GM19238 (cell line): ENCODE measurements at regions not wholly inside any gene's neighbourhood (a gene's known extent, or its start where the extent isn't known, plus 50 kb on each side); places are given as distances from the start of the nearest gene placed in this dataset.
"Not testable (repeated sequence)": the region's sequence is repeated elsewhere in the genome, so short reads cannot be mapped to it uniquely, and the experiment has no call there.

Experiments used
- DNase-seq: peaks from one replicate; pipeline ENCODE4 v3.0.0; 2011; ENCODE audit warnings: low spot score; ENCODE audit not compliant: insufficient read length

DNA sequence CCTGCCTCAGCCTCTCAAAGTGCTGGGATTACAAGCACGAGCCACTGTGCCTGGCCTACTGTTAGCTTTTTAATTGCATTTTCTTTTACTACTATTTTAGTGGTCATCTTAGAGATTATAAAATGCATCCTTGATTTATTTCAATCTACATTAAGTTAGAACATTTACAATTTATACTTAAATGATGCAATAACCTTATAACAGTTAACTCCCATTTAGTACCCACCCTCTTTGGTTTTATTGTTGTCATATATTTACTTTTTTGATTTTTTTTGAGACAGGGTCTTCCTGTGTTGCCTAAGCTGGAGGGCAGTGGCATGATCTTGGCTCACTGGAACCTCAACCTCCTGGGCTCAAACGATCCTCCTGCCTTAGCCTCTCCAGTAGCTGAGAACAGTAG, 77.3 kb downstream of the PPCDC start:
- no peak for DNase-seq

DNA sequence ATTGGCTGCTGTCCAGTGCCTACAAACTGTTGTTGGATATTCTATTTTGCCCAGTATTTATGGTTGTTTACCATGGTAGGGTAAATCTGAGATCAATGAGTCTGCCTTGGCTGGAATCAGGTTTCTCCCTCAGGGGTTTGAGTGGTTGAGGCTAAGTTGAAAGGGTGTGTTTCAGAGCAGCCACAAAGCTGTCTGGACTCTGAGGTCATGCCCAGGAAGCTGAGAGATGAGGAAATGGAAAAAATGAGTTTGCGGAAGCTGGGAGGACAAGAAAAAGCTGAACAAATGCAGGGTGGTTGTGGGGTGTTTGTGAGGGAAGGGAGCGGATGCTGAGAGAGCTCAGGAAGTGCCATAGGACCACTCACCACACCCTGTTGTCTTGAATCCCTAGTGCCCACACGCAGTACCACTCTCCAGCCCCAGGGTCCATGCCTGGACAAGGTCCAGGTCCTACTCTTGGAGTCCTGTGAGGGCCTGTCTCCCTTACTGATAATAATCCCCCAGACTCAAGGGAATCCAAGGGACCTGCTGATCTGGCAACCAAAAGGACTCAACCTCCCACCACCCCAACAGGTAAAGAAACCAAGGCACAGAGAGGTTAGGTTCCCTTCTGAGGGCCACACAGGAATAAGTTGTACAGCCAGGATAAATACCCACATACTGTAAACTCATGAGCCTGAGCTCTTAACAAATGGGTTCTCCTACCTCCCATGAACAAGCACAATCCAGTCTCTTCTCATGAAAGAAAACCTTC, 81.6 kb downstream of the PPCDC start:
- DNase-seq, result peak; percentile 46

- no peak for DNase-seq
Measured at GRCh38 chr15:75107516-75107907, 84.1 kb downstream of the PPCDC start.

DNA sequence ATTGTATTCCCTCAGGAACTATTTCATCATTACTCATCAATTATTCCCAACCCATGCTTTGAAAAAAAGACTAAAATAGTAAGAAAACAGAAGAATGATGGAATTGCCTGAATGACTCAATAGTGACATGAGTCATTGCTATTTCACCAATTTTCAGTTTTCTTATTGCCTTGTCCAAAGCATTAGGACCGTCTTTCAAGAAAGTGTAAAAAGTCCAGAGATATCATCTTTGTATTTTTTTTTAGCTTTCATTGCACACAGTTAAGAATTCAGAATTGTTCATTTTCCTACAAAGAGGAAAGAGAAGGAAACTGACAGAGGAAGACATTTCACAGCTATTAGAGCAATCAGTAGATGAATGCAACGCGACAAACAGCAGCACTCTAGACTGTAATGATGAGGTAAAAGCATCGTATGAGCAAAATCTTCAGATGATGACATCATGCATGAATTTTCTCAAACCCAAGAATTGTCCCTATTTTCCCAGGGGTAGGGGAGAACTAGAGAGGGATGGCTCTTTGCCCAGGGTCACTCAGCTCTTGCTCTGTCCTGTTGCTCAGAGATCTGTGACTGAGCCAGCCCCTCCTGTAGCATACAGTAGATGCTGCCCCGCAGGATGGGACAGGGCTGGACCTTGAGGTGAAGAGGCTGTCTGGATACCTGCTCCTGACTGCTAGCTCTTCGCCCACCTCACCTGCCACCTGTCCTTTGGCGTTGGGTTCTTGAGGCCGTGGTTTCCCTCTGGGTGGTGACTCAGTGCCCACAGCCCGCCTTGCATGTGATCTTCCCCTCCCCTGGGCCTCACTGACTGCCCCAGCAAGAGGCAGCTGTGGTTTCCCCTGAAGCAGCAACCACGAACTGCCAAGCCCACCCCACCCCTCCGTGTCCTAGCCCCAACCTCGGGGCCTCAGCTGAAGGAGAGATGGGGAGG, 84.8 kb downstream of the PPCDC start:
- DNase-seq, result no peak

DNA sequence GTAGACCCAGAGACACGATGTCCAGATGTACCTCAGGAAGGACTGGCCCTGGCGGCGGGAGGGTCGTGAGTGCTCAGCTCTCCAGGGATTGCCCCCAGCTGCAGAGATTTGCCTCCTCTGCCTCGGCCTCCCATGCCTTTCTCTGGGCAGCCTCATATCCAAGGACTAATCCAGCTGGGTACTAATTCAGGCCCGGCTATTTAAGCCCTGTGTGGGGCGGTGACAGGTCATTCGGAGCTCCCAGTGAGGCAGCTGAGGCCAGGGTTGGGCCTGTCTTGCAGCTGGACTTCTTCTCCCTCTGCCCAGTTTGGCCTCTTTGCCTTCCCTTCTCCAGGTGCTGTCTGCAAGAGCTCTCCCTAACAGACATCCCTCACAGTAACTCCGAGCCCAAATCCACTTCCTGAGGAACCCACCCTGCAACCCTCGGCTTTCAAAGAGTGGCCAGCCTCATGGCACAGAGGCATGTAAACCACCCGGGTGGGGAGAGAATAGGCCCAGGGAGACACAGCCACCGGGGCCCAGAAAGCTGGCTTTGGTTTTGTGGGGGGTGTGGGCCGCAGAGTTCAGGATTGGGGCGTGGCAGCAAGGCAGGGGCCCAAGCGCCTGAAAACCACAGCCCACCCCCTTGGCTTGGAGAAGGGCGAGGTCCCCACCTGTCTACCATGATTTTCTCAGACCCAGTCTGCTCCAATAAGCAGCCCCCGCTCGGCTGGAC, 85.8 kb downstream of the PPCDC start:
- no peak for DNase-seq

DNA sequence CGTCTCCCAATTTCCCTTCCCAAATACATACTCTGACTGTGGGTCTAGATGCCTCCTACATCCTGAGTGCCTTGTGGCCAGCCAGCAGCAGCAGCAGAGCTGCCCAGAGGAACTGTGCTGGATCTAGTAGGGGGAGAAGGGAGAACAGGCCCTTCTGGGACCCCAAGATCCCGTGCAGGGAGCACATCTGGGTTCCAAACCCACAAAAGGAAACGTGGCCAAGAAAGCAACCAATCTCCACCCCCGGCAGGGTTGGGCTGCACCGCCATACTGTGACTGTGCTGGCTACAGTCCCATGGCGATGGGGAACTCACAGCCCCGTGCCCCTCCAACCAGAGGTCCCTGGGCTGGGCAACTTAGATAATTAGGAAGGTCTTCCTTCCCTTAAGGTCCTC, 86.3 kb downstream of the PPCDC start:
- DNase-seq, result no peak

- no peak for DNase-seq
Measured at GRCh38 chr15:75112278-75112847, 89.0 kb downstream of the PPCDC start.

DNA sequence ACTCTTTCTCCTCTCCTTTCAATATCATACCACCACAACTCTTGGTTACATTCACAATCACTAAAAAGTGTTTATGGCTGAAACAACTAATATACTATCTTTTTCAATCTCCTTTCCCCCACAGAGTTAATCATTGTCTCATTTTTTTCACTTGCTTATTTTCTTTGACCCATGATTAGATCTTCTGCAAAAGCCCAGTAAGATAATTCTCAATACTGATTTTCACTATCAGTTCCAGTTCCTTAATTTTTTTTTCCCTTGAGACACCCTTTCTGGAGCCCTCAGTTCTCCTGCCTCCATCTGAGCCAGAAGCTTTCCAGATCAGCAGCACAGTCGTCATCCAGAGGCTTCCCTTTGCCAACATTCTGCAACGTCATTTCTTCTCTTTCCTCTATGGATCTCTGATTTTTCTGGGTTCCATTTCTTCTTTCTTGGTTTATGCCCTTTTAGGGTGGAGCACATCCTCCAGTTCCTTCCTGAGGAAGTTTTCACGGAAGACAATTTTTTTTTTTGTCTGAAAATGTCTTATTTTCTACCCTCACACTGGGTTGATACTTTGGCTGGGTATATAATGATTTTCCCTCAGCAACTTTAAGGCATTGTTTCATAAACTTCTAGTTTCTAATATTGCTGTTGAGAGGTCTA, 88.7 kb upstream of the C15orf39 start:
- peak; percentile 61 for DNase-seq

GRCh38 chr15:75114327-75114726, 87.4 kb upstream of the C15orf39 start:
- no peak for DNase-seq

- DNase-seq, result no peak
Measured at GRCh38 chr15:75114796-75115195, 86.9 kb upstream of the C15orf39 start.

DNA sequence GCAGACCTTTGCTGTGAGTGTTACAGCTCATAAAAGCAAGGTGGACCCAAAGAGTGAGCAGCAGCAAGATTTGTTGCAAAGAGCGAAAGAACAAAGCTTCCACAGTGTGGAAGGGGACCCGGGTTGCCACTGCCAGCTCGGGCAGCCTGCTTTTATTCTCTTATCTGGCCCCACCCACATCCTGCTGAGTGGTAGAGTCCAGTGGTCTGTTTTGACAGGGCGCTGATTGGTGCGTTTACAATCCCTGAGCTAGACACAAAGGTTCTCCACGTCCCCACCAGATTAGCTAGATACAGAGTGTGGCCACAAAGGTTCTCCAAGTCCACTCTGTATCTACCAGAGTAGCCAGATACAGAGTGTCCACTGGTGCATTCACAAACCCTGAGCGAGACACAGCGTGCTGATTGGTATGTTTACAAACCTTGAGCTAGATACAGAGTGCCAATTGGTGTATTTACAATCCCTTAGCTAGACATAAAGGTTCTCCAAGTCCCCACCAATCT, 86.2 kb upstream of the C15orf39 start:
- not testable (repeated sequence) for DNase-seq

DNA sequence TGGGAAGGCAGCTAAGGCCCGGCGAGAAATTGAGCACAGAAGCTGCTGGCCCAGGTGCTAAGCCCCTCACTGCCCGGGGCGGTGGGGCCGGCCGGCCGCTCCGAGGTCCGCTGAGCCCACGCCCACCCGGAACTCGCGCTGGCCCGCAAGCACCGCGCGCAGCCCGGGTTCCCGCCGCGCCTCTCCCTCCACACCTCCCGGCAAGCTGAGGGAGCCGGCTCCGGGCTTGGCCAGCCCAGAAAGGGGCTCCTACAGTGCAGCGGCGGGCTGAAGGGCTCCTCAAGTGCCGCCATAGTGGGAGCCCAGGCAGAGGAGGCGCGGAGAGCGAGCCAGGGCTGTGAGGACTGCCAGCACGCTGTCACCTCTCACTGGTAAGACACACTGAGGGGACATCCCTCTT, 85.5 kb upstream of the C15orf39 start:
- DNase-seq, result not testable (repeated sequence)

DNA sequence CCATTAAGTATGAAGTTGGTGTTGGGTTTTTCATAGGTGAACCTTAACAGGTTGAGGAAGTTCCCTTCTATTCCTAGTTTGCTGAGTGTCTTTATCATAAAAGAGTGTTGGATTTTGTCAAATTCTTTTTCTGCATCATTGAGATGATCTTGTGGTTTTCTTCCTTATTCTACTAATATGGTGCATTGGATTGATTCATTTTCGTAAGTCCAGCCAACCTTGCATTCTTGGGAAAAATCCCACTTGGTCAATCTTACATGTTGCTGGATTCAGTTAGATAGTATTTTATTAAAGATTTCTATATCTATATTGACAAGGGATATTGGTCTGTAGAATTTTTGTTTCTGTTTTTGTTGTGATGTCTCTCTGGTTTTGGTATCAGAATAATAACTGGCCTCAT, 83.7 kb upstream of the C15orf39 start:
- DNase-seq, result no peak

GRCh38 chr15:75119312-75119711, 82.4 kb upstream of the C15orf39 start:
- not testable (repeated sequence) for DNase-seq

DNA sequence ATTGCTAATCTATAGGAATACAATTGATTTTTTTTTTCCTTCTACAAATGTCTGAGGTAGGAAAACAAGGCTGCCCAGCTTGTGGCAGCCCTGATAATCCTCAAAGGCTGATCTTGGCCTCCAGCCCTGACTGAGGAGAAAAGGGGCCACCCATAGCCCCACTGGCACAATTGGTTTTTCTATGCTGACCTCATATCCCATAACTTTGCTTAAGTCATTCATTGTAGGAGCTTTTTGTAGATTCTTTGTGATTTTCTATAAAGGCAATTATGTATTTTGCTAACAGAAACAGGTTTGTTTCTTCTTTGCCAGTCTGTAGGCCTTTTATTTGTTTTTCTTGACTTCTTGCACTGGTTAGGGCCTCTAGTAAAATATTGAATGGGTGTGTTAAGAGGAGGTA, 80.2 kb upstream of the C15orf39 start:
- DNase-seq, result no peak

- no peak for DNase-seq
Measured at GRCh38 chr15:75123395-75123794, 78.3 kb upstream of the C15orf39 start.

DNA sequence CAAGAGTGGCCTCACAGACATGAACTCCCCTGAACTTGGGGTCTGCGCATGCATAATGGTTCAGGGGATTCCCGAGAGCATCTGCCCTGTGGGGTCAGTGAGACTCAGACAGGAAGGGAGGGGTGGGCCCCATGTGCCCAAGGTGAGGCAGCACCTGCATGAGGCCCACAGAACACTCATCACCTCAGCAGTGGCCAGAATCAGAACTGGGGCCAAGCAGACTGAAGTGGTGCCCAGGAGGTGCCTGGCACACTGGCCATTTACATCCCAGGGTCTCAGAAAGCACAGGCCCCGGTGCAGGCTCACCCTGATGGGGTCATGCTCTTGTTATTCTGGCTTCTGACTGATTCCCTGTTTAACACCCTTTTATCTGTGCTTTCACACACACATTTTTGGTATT, 77.4 kb upstream of the C15orf39 start:
- DNase-seq, result not testable (repeated sequence)

GRCh38 chr15:75125935-75126334, 75.7 kb upstream of the C15orf39 start:
- no peak for DNase-seq

- no peak for DNase-seq
Measured at GRCh38 chr15:75126864-75127580, 74.7 kb upstream of the C15orf39 start.

DNA sequence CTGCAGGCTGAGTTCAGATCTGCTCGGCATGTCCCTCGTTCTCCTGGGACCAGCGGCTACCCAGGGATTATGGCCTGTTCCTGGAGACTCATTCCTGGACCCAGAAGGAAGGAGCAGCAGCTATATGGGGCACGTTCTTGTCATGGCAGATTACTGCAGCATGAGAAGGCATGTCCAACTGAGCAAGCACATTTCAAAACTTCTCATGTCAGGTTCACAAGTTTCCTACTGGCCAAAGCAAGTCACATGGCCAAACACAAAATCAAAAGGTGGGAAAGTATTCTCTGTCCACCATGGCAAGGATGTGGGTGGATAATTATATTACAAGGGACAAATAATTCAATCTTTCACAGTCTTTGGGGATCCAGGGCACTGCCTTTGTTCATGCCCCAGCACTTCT, 71.9 kb upstream of the C15orf39 start:
- no peak for DNase-seq
